Testis (tissue), 2 donors: ENCODE measurements at regions not wholly inside any gene's neighbourhood (a gene's known extent, or its start where the extent isn't known, plus 50 kb on each side); places are given as distances from the start of the nearest gene placed in this dataset.
A peak's percentile ranks its signal among the peaks of the same experiment; 100 is the strongest.

Source experiments
- DNase-seq: peaks from one replicate; pipeline ENCODE4 v3.0.0-alpha.2; 2019
- H3K27ac ChIP-seq, 2 donors: fragments of 200-600 bp; sonication (generic); one replicate each; pipeline ENCODE4 v1.5.1; 2019
- H3K27me3 ChIP-seq: fragments of 200-600 bp; sonication (generic); one replicate; pipeline ENCODE4 v1.5.1; 2019
- H3K36me3 ChIP-seq: fragments of 200-600 bp; sonication (generic); one replicate; pipeline ENCODE4 v1.5.1; 2017; ENCODE audit warnings: low read depth; ENCODE audit errors: missing control alignments
- H3K4me1 ChIP-seq: fragments of 200-600 bp; sonication (generic); one replicate; pipeline ENCODE4 v1.5.1; 2019
- H3K4me3 ChIP-seq, 2 donors: fragments of 200-600 bp; sonication (generic); one replicate each; pipeline ENCODE4 v1.5.1; 2017 to 2019
- H3K9me3 ChIP-seq: fragments of 200-600 bp; sonication (generic); one replicate; pipeline ENCODE4 v1.5.1; 2017
- CTCF ChIP-seq, 3 experiments: fragments of 450-650 bp in 2 of 3; fragments of 200-600 bp in 1 of 3; sonication (generic) in 1 of 3; IDR thresholded peaks; one replicate each; pipeline ENCODE4 v1.5.1; 2016 to 2019; ENCODE audit warnings: antibody characterized with exemption in 3 of 3, mild to moderate bottlenecking in 2 of 3, moderate library complexity in 1 of 3
- POLR2A ChIP-seq: fragments of 450-650 bp; IDR thresholded peaks from one replicate; pipeline ENCODE4 v1.6.1; 2017; ENCODE audit warnings: antibody characterized with exemption, mild to moderate bottlenecking, moderate library complexity
- whole genome bisulfite sequencing, 2 donors: methylation state at CpG; one replicate each; pipeline ENCODE4 v1.1.5; 2018; 5-methylcytosine and 5-hydroxymethylcytosine counted together
- intact Hi-C: fragments of 100-400 bp; cut with DNase I; formaldehyde crosslinking; loops from one replicate; pipeline ENCODE4 v1.15.1; 2023; ENCODE audit warnings: low total_unique reads

GRCh38 chr13:99630269-99630898 lies 129.1 kb downstream of the TM9SF2 start:
- no peaks in the 10 kb centered on the region for H3K36me3 ChIP-seq
- no peak for TF ChIP-seq CTCF (IDR thresholded peaks at IDR 0.05)
- TF ChIP-seq POLR2A: no peak
- H3K27ac ChIP-seq: no peak overlapping the region
- no peak overlapping the region for H3K4me3 ChIP-seq
- WGBS, 2 donors: 47 to 57% methylated on average over 3 of the region's 3 CpGs
- DNase-seq: no peak
- H3K9me3 ChIP-seq: no peaks in the 10 kb centered on the region
- H3K4me1 ChIP-seq: no peaks in the 10 kb centered on the region
- intact Hi-C loops: no loop called here
- H3K27me3 ChIP-seq: no peaks in the 10 kb centered on the region

DNA sequence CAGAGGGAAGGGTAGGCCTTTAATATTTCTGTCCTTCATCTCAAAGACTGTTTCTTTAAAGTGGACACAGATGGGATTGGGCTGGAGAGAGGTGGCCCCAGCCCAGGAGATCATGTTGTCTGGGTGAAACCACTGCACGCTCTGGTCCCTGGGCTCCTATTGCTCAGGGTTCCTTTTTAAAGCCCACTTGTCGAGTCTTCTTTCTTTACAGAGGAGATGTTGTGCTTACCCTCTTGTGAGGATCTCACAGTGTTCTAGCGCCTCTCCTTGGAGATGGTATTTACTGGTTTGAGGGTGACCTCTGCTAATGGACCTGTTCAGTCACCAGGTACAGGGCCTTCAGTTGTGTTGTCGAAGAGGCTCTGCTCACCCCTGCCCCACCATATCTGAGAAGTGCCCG lies 128.4 kb downstream of the TM9SF2 start:
- no peaks in the 10 kb centered on the region for H3K36me3 ChIP-seq
- 80 to 89% methylated on average over 3 to 5 of the region's 5 CpGs for WGBS, 2 donors
- TF ChIP-seq POLR2A (no peak), CTCF (IDR thresholded peaks at IDR 0.05) (no peak)
- H3K4me3 ChIP-seq: no peak overlapping the region
- H3K4me1 ChIP-seq: no peaks in the 10 kb centered on the region
- H3K9me3 ChIP-seq: no peaks in the 10 kb centered on the region
- no peak for DNase-seq
- no peaks in the 10 kb centered on the region for H3K27me3 ChIP-seq
- no peak overlapping the region for H3K27ac ChIP-seq
- intact Hi-C loops: no loop called here

DNA sequence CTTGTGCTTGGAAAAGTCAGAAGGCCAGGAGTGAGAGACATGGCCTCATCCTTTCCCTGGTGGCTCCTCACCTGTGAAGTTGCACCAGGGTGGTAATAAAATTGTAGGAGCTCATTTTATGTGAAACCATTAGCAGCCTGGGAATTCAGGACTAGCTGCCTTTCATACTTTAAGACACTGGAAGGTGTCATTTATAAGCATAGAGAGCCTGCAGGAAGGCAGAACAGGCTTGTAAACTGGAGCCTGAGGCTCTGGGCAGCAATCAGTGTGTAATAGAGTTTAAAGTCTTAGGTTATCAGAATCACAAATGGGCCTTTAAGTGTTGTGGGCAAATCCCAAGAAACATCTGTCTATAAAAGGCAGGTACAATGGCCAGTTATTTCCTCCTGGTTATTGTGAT lies 127.2 kb downstream of the TM9SF2 start:
- no peaks in the 10 kb centered on the region for H3K4me1 ChIP-seq

GRCh38 chr13:99626461-99627082 lies 125.3 kb downstream of the TM9SF2 start:
- DNase-seq: peak; percentile 46
- 50 to 65% methylated on average over 8 of the region's 8 CpGs for whole genome bisulfite sequencing, 2 donors
- Histone ChIP-seq H3K4me1 (no peaks in the 10 kb centered on the region), H3K27ac (no peak overlapping the region), H3K4me3 (no peak overlapping the region), H3K27me3 (no peaks in the 10 kb centered on the region), H3K9me3 (no peaks in the 10 kb centered on the region), H3K36me3 (no peaks in the 10 kb centered on the region)
- TF ChIP-seq CTCF (IDR thresholded peaks at IDR 0.05) (no peak), POLR2A (no peak)
- intact Hi-C loops: no loop called here

More for the DNA sequence above, 127.2 kb downstream of the TM9SF2 start:
- intact Hi-C loops: no loop called here
- Histone ChIP-seq H3K4me3 (no peak overlapping the region), H3K9me3 (no peaks in the 10 kb centered on the region), H3K27ac (no peak overlapping the region), H3K36me3 (no peaks in the 10 kb centered on the region), H3K27me3 (no peaks in the 10 kb centered on the region)
- DNase-seq: no peak
- TF ChIP-seq POLR2A (no peak), CTCF (IDR thresholded peaks at IDR 0.05) (no peak)
